Left lung (tissue), 4 donors: ENCODE measurements at regions not wholly inside any gene's neighbourhood (a gene's known extent, or its start where the extent isn't known, plus 50 kb on each side); places are given as distances from the start of the nearest gene placed in this dataset.

ENCODE experiments used
- ATAC-seq: fragments of 200-7000 bp; cut with Tn5 transposase; one replicate; pipeline ENCODE4 v1.9.1; 2020; ENCODE audit warnings: moderate library complexity
- DNase-seq, 4 donors: peaks; one replicate each; pipeline ENCODE4 v3.0.0-alpha.2; 2013 to 2020
- H3K27ac ChIP-seq, 2 donors: fragments of 200-600 bp; sonication (generic) in 1 of 2; one replicate each; pipeline versions ENCODE4 v1.5.0 to v1.8.0; 2020 to 2021
- H3K27me3 ChIP-seq, 2 donors: fragments of 200-600 bp; sonication (generic) in 1 of 2; one replicate each; pipeline versions ENCODE4 v1.5.0 to v1.8.0; 2020 to 2021
- H3K36me3 ChIP-seq, 2 donors: fragments of 200-600 bp; sonication (generic) in 1 of 2; one replicate each; pipeline versions ENCODE4 v1.5.0 to v1.8.0; 2020 to 2021
- H3K4me1 ChIP-seq, 2 donors: fragments of 200-600 bp; one replicate each; pipeline ENCODE4 v1.8.0; 2021
- H3K4me3 ChIP-seq, 2 donors: fragments of 200-600 bp; sonication (generic) in 1 of 2; one replicate each; pipeline versions ENCODE4 v1.5.0 to v1.8.0; 2020 to 2021; ENCODE audit warnings: mild to moderate bottlenecking in 1 of 2
- H3K9me3 ChIP-seq, 2 donors: fragments of 200-600 bp; sonication (generic) in 1 of 2; one replicate each; pipeline versions ENCODE4 v1.5.0 to v1.8.0; 2020 to 2021
- CTCF ChIP-seq, 2 donors: fragments of 200-600 bp; sonication (generic) in 1 of 2; IDR thresholded peaks; one replicate each; pipeline versions ENCODE4 v1.5.0 to v1.8.0; 2021; ENCODE audit warnings: antibody characterized with exemption in 2 of 2
- intact Hi-C, 2 donors: fragments of 100-400 bp; cut with DNase I; formaldehyde crosslinking; loops; one replicate each; pipeline versions ENCODE4 v1.11.2 to v1.14.2; 2022
- donor health status: DM: no; HTN: yes; CAD: no.
- donor health status: DM: no; HTN: no; CAD: no.

- intact Hi-C loops, result no loop called here
- Histone ChIP-seq H3K4me3 (no peak overlapping the region), H3K27ac (no peak overlapping the region), H3K36me3 (no peaks in the 10 kb centered on the region), H3K27me3 (no peaks in the 10 kb centered on the region), H3K9me3 (peaks cover 0 to 9% of the 10 kb centered on the region in 2 donors), H3K4me1 (no peaks in the 10 kb centered on the region)
- ATAC-seq (no peak), DNase-seq (peak in 1 of 4 donors; percentile 33)
- no peak for TF ChIP-seq CTCF (IDR thresholded peaks at IDR 0.05)
These were observed 146.8 kb downstream of the MN1 start for GRCh38 chr22:27654546-27655445.

GRCh38 chr22:27655582-27656185, 145.9 kb downstream of the MN1 start:
- intact Hi-C loops, result no loop called here
- Histone ChIP-seq H3K27me3 (no peaks in the 10 kb centered on the region), H3K36me3 (no peaks in the 10 kb centered on the region), H3K4me3 (no peak overlapping the region), H3K9me3 (peaks cover 0 to 9% of the 10 kb centered on the region in 2 donors), H3K27ac (no peak overlapping the region), H3K4me1 (no peaks in the 10 kb centered on the region)
- TF ChIP-seq CTCF (IDR thresholded peaks at IDR 0.05), result no peak
- DNase-seq, result no peak
- ATAC-seq, result no peak

GRCh38 chr22:27656970-27657369, 144.6 kb downstream of the MN1 start:
- TF ChIP-seq CTCF (IDR thresholded peaks at IDR 0.05), result no peak
- intact Hi-C loops, result no loop called here
- H3K9me3 ChIP-seq, result peaks cover 0 to 9% of the 10 kb centered on the region in 2 donors
- ATAC-seq (no peak), DNase-seq (no peak)
- no peak overlapping the region for H3K4me3 ChIP-seq
- no peaks in the 10 kb centered on the region for H3K4me1 ChIP-seq
- no peaks in the 10 kb centered on the region for H3K36me3 ChIP-seq
- no peak overlapping the region for H3K27ac ChIP-seq
- no peaks in the 10 kb centered on the region for H3K27me3 ChIP-seq

- peaks cover 0 to 9% of the 10 kb centered on the region in 2 donors for H3K9me3 ChIP-seq
- H3K4me1 ChIP-seq, result no peaks in the 10 kb centered on the region
- DNase-seq (no peak), ATAC-seq (no peak)
- intact Hi-C loops, result no loop called here
- H3K27me3 ChIP-seq, result no peaks in the 10 kb centered on the region
- TF ChIP-seq CTCF (IDR thresholded peaks at IDR 0.05), result no peak
- H3K4me3 ChIP-seq, result no peak overlapping the region
- H3K36me3 ChIP-seq, result no peaks in the 10 kb centered on the region
- no peak overlapping the region for H3K27ac ChIP-seq
These were observed 141.2 kb downstream of the MN1 start for GRCh38 chr22:27660306-27660705.
